NCI-H1417 treated with DMSO at 0.1 percent for 48 hours (cell line): ENCODE measurements at regions not wholly inside any gene's neighbourhood (a gene's known extent, or its start where the extent isn't known, plus 50 kb on each side); places are given as distances from the start of the nearest gene placed in this dataset.
"Not testable (repeated sequence)": the region's sequence is repeated elsewhere in the genome, so short reads cannot be mapped to it uniquely, and the experiment has no call there.

Source experiments
- DNase-seq: peaks from one replicate; lab custom pipeline; 2025; lab: John Stamatoyannopoulos, UW

DNA sequence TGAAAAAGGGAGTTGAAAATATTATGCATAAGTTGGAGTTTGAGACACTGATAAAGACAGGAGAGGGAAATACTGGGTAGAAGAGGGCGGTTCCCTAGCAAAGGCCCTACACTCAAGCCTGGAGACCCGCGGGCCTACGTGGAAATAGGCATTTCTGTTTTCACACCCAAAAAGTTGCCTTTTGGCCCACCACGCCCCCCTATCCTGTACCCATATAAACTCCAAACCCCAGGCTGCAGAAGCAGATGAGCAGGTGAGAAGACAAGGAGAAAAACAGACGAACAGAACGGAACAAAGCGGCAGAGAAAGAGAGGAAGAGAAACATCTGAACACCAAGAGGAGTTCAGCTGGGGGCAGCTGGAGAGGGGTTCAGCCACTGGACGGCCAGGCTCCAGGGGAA, 177.9 kb downstream of the GALC start:
- no peak for DNase-seq

- no peak for DNase-seq
These were observed 179.3 kb downstream of the GALC start for GRCh38 chr14:87813686-87814085.

GRCh38 chr14:87813211-87813610, 179.8 kb downstream of the GALC start:
- no peak for DNase-seq

DNA sequence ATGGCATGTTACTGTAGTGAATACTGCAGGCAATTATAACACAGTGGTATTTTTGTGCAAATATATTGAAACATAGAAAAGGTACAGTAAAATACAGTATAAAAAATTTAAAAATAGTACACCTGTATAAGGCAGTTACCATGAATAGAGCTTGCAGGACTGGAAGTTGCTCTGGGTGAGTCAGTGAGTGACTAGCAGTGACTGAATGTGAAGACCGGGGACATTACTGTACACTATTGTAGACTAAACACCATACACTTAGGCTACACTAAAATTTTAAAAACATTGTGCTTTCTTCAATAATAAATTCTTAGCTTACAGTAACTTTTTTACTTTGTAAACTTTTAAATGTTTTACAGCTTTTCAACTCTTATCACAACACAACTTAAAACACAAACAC, 181.7 kb downstream of the GALC start:
- no peak for DNase-seq

- no peak for DNase-seq
These were observed 182.3 kb downstream of the GALC start for GRCh38 chr14:87810711-87811110.

DNA sequence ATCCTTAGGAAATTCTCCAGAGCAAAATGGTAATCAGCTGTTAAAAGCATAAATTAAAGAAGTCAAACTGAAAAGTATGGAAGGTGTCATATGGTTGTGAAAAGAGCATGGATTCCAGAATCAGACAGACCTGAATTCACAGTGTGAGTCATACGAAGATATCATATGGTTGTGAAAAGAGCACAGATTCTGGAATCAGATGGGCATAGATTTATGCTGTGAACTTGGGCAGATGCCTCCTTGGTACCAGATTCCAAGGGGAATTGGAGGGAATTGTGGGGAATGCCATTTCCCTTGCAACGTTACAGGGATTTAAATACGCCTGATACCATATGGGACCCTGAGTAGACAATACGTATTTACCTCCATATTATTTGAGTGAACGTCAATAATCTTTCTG, 183.7 kb downstream of the GALC start:
- no peak for DNase-seq

- no peak for DNase-seq
These were observed 187.7 kb downstream of the GALC start for GRCh38 chr14:87805315-87805723.

DNA sequence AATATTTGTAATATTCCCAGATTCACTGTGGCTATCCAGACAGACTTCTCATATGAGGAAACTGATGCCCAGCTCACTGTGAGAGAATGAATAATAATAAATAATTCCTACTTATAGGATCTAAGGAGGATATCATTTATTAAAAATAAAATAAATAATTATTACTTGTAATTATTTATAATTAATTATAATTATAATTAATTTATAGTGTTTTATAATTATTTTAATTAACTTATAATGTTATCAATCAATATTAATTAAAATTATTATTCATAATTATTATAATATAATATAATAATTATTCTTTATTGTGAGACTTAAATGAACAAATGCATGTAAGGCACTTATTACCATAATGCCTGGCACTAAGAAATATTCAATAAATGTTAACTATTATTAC, 192.8 kb downstream of the GALC start:
- DNase-seq, result no peak

DNA sequence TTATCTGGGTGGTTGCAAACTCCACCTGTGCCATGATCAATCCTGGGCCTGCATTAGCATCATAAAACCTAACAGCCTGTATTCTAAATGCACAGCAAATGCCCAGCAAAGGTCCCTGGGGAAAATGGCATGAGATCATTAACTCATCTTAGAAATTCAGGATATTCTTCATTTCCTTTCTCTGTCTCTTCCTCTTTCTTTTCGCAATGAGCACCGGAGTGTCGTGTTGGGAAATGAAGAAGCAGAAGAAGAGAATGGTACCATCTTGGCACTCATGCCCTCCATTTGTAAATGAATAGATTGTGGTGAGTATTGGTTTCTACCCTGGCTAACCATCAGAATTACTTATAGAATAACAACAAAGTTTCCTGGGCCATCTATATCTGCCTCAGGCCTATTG, 193.6 kb downstream of the GALC start:
- no peak for DNase-seq

- DNase-seq, result no peak
These were observed 196.0 kb downstream of the GALC start for GRCh38 chr14:87797001-87797400.

DNA sequence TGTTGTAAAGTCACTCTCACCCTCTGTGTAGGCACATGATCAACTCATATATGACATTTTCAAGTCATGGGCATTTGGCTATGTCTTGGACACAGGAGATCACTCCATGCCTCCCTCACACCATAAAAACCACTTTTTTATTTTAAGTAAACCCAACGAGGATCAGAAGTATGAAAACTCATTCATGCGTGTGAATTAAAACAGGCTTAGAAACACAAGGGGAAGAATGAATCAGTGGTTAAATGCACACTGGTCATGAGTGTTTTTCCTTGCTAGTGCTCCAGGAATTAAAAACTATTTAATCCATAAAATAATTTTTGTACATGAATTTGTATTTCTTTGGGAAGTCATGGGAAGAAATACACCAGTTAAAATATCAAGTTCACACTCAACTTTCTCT, 198.4 kb downstream of the GALC start:
- DNase-seq, result no peak

DNA sequence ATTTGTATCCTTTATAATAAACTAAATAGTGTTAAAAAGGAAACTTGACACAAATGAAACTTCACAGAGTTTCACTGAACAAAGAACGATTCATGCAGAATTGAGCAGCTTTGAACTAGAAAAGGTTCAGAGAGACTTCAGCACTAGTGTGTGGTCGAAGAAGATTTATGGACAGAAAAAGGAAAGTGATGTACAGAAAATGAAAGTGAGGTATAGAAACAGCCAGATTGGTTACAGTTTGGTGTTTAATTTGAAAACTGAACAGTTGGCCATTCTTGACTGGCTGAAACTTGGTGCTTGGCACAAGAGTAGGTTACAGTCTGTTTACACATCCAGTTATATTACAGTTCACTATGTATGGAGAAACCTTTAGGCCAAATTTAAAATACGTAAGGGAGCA, 207.1 kb downstream of the GALC start:
- no peak for DNase-seq

GRCh38 chr14:87784386-87784785, 208.6 kb downstream of the GALC start:
- no peak for DNase-seq

GRCh38 chr14:87783071-87783470, 209.9 kb downstream of the GALC start:
- no peak for DNase-seq

DNA sequence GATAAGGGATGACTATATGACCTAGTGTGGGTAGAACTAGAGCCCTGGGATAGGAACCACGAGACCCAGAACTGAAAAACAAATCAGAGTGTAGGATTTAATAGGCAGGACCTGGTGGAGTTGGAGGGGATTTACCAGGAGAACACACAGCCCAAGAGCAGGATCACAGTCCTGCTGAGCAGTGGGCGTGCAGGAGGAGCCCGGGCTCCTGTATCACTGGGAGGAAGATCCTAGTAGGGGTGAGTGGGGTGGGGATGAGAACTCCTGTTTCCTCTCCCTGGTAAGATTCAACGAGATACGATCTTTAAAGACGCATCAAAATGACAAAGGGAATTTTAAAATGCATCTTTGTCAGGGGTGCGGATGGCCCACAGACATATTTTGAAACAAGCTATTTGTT, 220.1 kb downstream of the GALC start:
- no peak for DNase-seq

- no peak for DNase-seq
These were observed 225.4 kb downstream of the GALC start for GRCh38 chr14:87767567-87767901.

GRCh38 chr14:87758876-87759275, 234.1 kb downstream of the GALC start:
- no peak for DNase-seq

DNA sequence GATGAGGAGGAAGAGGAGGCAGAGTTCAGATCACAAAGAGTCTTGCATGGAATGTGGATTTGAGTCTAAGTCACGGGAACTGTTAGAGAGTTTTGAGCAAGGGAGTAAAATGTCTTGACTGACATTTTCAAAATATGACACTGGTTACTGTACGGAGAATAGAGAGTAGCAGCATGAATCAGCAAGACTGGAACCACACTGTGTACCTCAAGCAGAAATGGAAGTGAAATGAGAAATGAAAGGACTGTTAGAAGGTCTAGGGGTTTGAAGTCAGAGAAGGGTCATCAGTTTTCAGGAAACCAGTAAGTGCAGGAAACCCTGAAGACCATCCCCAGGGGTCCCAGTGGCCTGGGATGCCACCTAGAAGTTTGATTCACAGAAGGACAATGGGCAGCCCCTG, 236.3 kb downstream of the GALC start:
- no peak for DNase-seq

- no peak for DNase-seq
These were observed 238.3 kb downstream of the GALC start for GRCh38 chr14:87754520-87755223.

- DNase-seq, result no peak
These were observed 244.4 kb downstream of the GALC start for GRCh38 chr14:87748558-87748957.

- peak; percentile 30 for DNase-seq
These were observed 247.4 kb downstream of the GALC start for GRCh38 chr14:87745507-87746118.

DNA sequence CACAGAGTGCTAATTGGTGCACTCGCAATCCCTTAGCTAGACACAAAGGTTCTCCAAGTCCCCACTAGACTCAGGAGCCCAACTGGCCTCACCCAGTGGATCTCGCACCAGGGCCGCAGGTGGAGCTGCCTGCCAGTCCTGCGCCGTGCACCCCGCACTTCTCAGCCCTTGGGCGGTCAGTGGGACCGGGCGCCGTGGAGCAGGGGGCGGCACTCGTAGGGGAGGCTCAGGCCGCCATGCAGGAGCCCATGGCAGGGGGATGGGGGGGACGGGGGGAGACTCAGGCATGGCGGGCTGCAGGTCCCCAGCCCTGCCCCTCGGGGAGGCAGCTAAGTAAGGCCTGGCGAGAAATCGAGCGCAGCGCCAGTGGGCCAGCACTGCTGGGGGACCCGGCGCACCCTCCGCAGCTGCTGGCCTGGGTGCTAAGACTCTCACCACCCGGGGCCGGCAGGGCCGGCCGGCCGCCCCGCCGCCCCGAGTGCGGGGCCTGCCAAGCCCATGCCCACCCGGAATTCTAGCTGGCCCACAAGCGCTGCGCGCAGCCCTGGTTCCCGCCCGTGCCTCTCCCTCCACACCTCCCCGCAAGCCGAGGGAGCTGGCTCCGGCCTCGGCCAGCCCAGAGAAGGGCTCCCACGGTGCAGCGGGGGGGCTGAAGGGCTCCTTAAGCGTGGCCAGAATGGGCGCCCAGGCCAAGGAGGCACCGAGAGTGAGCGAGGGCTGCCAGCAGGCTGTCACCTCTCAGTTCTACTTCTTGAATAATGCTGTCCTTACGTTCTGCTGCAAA, 258.2 kb downstream of the GALC start:
- DNase-seq, result not testable (repeated sequence)

DNA sequence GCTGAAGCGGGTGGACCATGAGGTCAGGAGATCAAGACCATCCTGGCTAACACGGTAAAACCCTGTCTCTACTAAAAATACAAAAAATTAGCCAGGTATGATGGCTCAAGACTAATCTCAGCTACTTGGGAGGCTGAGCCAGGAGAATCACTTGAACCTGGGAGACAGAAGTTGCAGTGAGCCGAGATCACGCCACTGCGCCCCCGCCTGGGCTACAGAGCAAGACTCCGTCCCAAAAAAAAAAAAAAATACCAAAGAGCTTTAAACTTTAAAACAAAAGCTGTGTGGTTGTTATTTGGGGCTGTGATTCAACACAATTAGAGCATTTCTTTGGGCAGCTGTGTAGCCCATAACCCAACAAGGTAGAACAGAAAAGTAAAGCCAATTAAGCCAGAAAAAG, 259.9 kb downstream of the GALC start:
- DNase-seq, result not testable (repeated sequence)
